ENCODE measurements at regions not wholly inside any gene's neighbourhood (a gene's known extent, or its start where the extent isn't known, plus 50 kb on each side); places are given as distances from the start of the nearest gene placed in this dataset.

GRCh38 chr2:105183555-105184323 lies 57.8 kb upstream of the GPR45 start:
- H3K36me3 ChIP-seq (replicated peaks; ENCODE audit: insufficient read depth, low read depth) = no peaks in the 10 kb centered on the region
- no peak for DNase-seq (ENCODE audit: low spot score)
- H3K4me3 ChIP-seq = no peak overlapping the region
- H2AFZ ChIP-seq = no peak overlapping the region
- H3K27me3 ChIP-seq = no peaks in the 10 kb centered on the region
- no peaks in the 10 kb centered on the region for H3K9me2 ChIP-seq (replicated peaks; ENCODE audit: insufficient read depth)
- no peaks in the 10 kb centered on the region for H3K9me3 ChIP-seq (ENCODE audit: low read depth)
- 91% methylated on average over 10 of the region's 10 CpGs for WGBS (ENCODE audit: low lambda C conversion rate, missing lambda C conversion rate)
- TF ChIP-seq EZH2phosphoT487 (IDR thresholded peaks at IDR 0.05; ENCODE audit: low read depth, severe bottlenecking, unreplicated experiment) (no peak), EZH2 (IDR thresholded peaks at IDR 0.05; ENCODE audit: borderline replicate concordance) (no peak), CTCF (IDR thresholded peaks at IDR 0.05; ENCODE audit: poor library complexity) (no peak)
- H3K79me2 ChIP-seq = no peaks in the 10 kb centered on the region
- peak overlapping the region; percentile 13 for H3K4me2 ChIP-seq
- H3K27ac ChIP-seq = no peak overlapping the region
- H3K4me1 ChIP-seq (ENCODE audit: insufficient read depth) = peaks cover 4% of the 10 kb centered on the region
- no peaks in the 10 kb centered on the region for H4K20me1 ChIP-seq (ENCODE audit: insufficient read depth, poor library complexity, severe bottlenecking)

- Histone ChIP-seq H3K4me2 (peak overlapping the region; percentile 13), H2AFZ (no peak overlapping the region), H3K27me3 (no peaks in the 10 kb centered on the region), H3K4me3 (no peak overlapping the region), H3K4me1 (ENCODE audit: insufficient read depth) (peaks cover 4% of the 10 kb centered on the region), H3K36me3 (replicated peaks; ENCODE audit: insufficient read depth, low read depth) (no peaks in the 10 kb centered on the region), H3K27ac (no peak overlapping the region), H4K20me1 (ENCODE audit: insufficient read depth, poor library complexity, severe bottlenecking) (no peaks in the 10 kb centered on the region), H3K9me2 (replicated peaks; ENCODE audit: insufficient read depth) (no peaks in the 10 kb centered on the region), H3K79me2 (no peaks in the 10 kb centered on the region), H3K9me3 (ENCODE audit: low read depth) (no peaks in the 10 kb centered on the region)
- DNase-seq (ENCODE audit: low spot score) = peak; percentile 30
- TF ChIP-seq CTCF (IDR thresholded peaks at IDR 0.05; ENCODE audit: poor library complexity) = no peak
- no peak for TF ChIP-seq EZH2phosphoT487 (IDR thresholded peaks at IDR 0.05; ENCODE audit: low read depth, severe bottlenecking, unreplicated experiment)
- no peak for TF ChIP-seq EZH2 (IDR thresholded peaks at IDR 0.05; ENCODE audit: borderline replicate concordance)
- WGBS (ENCODE audit: low lambda C conversion rate, missing lambda C conversion rate) = 57% methylated on average over 8 of the region's 8 CpGs
These were observed 57.1 kb upstream of the GPR45 start for GRCh38 chr2:105184420-105184819.

- DNase-seq (ENCODE audit: low spot score) = no peak
- TF ChIP-seq EZH2phosphoT487 (IDR thresholded peaks at IDR 0.05; ENCODE audit: low read depth, severe bottlenecking, unreplicated experiment) = no peak
- TF ChIP-seq EZH2 (IDR thresholded peaks at IDR 0.05; ENCODE audit: borderline replicate concordance) = no peak
- TF ChIP-seq CTCF (IDR thresholded peaks at IDR 0.05; ENCODE audit: poor library complexity) = no peak
These were observed 54.5 kb upstream of the GPR45 start for GRCh38 chr2:105186967-105187498.

More at GRCh38 chr2:105186967-105187498, 54.5 kb upstream of the GPR45 start:
- Histone ChIP-seq H3K4me2 (no peak overlapping the region), H3K27ac (no peak overlapping the region), H3K4me1 (ENCODE audit: insufficient read depth) (peaks cover 4% of the 10 kb centered on the region), H3K4me3 (no peak overlapping the region), H3K36me3 (replicated peaks; ENCODE audit: insufficient read depth, low read depth) (no peaks in the 10 kb centered on the region), H3K9me3 (ENCODE audit: low read depth) (no peaks in the 10 kb centered on the region), H4K20me1 (ENCODE audit: insufficient read depth, poor library complexity, severe bottlenecking) (no peaks in the 10 kb centered on the region), H2AFZ (no peak overlapping the region), H3K9me2 (replicated peaks; ENCODE audit: insufficient read depth) (no peaks in the 10 kb centered on the region), H3K79me2 (no peaks in the 10 kb centered on the region), H3K27me3 (no peaks in the 10 kb centered on the region)
- WGBS (ENCODE audit: low lambda C conversion rate, missing lambda C conversion rate) = 55% methylated on average over 6 of the region's 6 CpGs
